ENCODE measurements at regions not wholly inside any gene's neighbourhood (a gene's known extent, or its start where the extent isn't known, plus 50 kb on each side); places are given as distances from the start of the nearest gene placed in this dataset.

DNA sequence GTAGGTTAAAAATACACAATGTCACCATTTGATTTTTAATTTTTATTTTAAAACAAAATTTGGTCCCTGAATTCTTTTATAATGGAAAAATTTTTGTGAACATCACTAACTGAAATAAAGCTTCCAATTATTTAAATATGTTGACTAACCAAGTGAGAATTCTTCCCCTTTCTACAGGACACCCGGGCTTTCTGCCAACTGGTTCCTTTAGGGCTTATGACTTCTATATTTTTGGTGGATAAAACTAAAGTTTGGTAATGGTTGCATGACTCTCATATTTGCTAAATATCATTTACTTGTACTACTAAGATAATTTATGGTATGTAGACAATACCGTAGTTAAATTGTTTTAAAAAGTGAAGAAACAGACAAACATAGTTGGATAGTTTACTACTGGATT, 291.0 kb upstream of the DOK6 start:
- TF ChIP-seq, protein P1, sequence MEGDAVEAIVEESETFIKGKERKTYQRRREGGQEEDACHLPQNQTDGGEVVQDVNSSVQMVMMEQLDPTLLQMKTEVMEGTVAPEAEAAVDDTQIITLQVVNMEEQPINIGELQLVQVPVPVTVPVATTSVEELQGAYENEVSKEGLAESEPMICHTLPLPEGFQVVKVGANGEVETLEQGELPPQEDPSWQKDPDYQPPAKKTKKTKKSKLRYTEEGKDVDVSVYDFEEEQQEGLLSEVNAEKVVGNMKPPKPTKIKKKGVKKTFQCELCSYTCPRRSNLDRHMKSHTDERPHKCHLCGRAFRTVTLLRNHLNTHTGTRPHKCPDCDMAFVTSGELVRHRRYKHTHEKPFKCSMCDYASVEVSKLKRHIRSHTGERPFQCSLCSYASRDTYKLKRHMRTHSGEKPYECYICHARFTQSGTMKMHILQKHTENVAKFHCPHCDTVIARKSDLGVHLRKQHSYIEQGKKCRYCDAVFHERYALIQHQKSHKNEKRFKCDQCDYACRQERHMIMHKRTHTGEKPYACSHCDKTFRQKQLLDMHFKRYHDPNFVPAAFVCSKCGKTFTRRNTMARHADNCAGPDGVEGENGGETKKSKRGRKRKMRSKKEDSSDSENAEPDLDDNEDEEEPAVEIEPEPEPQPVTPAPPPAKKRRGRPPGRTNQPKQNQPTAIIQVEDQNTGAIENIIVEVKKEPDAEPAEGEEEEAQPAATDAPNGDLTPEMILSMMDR (IDR thresholded peaks at IDR 0.05): no peak
- no peaks in the 10 kb centered on the region for H3K4me1 ChIP-seq (ENCODE audit: low read depth)
- DNase-seq (no peak), ATAC-seq (no peak)
- intact Hi-C loops (cut with DNase I, micrococcal nuclease): no loop called here
- H3K9me3 ChIP-seq: no peaks in the 10 kb centered on the region
- H3K36me3 ChIP-seq (ENCODE audit: low read depth): no peaks in the 10 kb centered on the region
- no peak overlapping the region for H3K4me3 ChIP-seq

DNA sequence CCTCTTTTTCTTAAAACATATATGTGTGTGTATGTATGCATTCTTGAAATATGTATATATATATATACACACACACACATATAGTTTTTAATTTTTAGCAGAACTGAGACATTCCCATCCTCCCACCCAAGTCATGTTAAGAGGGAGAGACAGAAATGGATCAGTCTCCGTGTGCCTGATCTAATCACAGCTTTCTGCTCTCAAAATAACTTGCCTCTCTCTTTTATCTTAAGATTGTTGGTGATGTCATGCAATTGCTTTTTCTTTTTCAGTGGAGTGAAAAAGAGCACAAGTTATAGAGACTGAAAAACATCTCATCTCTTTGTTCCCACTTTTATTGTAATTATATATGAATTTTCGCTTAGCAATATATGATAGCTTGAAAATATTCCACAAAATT, 279.9 kb upstream of the DOK6 start:
- Histone ChIP-seq H3K4me1 (ENCODE audit: low read depth) (no peaks in the 10 kb centered on the region), H3K36me3 (ENCODE audit: low read depth) (no peaks in the 10 kb centered on the region), H3K9me3 (no peaks in the 10 kb centered on the region), H3K4me3 (no peak overlapping the region)
- TF ChIP-seq, protein P1 (IDR thresholded peaks at IDR 0.05): no peak
- DNase-seq (no peak), ATAC-seq (no peak)
- intact Hi-C loops (cut with DNase I, micrococcal nuclease): no loop called here

DNA sequence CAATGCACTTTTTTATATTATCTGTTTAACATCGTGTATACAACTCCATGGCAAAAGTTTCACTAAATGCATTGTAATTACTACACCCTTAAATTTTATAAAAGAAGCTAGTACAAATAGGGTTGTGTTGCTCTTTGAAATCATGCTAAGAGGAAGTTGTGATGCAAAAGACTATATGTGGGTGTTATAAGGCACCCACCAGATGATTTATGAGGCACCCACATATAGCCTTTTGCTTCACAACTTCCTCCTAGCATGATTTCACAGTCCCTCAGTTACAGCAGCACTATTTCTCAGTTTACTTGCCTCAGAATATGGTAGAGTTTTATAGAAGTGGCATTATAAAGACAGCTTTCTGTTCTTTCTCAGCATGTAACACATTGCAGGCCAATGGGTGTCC, 277.3 kb upstream of the DOK6 start:
- intact Hi-C loops (cut with DNase I, micrococcal nuclease): no loop called here
- ATAC-seq (no peak), DNase-seq (no peak)
- H3K4me3 ChIP-seq: no peak overlapping the region
- no peaks in the 10 kb centered on the region for H3K4me1 ChIP-seq (ENCODE audit: low read depth)
- TF ChIP-seq, protein P1 (IDR thresholded peaks at IDR 0.05): no peak
- no peaks in the 10 kb centered on the region for H3K9me3 ChIP-seq
- H3K36me3 ChIP-seq (ENCODE audit: low read depth): no peaks in the 10 kb centered on the region

DNA sequence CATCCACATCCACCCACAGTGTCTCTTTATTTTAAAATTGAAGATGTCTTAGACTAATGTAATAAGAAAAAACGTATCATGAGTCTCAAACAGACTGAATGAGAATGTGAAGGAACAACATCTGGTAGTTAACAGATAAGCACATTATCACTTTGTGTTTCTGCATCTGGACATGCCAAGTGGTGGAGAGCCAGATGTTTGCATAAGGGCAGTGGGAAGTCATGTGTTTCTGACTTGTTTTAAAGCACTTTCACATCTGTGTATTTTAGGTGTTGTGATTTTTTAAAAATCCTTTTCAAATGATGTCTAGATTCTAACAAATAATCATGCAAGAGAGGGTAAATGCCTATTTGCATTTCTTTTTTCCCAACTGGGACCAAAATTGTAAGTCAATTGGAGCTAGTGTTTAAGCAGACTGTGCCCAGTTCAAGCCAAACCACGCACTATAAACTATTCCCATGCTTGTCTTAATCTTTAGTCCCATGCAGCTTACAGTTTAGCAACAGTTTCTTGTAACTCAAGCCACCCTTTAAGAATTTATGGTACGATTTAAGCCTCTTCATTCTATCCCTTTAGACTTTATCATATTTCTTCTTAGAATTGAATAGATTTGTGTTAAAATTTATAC, 272.7 kb upstream of the DOK6 start:
- Histone ChIP-seq H3K36me3 (ENCODE audit: low read depth) (no peaks in the 10 kb centered on the region), H3K4me3 (no peak overlapping the region), H3K4me1 (ENCODE audit: low read depth) (no peaks in the 10 kb centered on the region), H3K9me3 (peaks cover 5% of the 10 kb centered on the region)
- intact Hi-C loops (cut with DNase I, micrococcal nuclease): no loop called here
- ATAC-seq (no peak), DNase-seq (no peak)
- TF ChIP-seq, protein P1 (IDR thresholded peaks at IDR 0.05): no peak

DNA sequence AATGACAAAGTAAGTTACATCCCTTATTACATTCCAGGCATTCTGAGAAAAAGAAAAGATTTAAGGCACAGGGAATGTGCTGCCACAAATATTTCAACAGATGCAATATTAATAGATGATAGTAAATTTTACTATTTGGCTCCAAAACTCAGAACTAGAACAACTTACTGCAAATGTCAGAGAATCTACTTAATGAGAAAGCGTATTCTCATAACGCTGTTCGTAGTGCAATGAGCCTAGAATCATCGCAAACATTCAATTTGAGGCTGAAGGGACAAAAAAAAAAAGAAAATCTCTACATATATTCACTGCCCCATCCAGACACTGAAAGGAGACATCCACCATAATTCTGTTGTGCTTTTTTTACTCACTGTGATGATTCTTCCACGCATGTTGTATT, 272.1 kb upstream of the DOK6 start:
- no peaks in the 10 kb centered on the region for H3K36me3 ChIP-seq (ENCODE audit: low read depth)
- intact Hi-C loops (cut with DNase I, micrococcal nuclease): no loop called here
- H3K4me3 ChIP-seq: no peak overlapping the region
- H3K4me1 ChIP-seq (ENCODE audit: low read depth): no peaks in the 10 kb centered on the region
- TF ChIP-seq, protein P1 (IDR thresholded peaks at IDR 0.05): no peak
- DNase-seq (no peak), ATAC-seq (no peak)
- peaks cover 5% of the 10 kb centered on the region for H3K9me3 ChIP-seq

DNA sequence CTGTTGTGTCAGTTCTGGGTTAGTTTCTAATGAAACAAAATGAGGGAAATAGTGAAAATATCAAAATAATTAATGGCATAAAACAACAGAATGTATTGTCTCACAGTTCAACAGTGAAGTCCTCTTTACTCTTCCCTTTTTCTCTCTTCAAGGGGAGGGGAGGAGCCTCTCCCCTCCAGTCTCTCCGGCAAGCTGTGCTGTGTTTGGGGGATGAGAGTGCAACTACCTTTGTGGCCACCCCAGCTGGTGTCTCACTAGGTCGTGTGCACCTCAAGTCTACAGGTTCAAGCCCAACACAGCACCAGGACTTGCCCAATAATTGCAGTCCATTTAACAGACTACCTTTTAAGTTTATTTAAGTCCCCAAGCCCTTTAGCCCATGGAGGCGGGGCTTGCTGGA, 271.7 kb upstream of the DOK6 start:
- Histone ChIP-seq H3K4me3 (no peak overlapping the region), H3K4me1 (ENCODE audit: low read depth) (no peaks in the 10 kb centered on the region), H3K36me3 (ENCODE audit: low read depth) (no peaks in the 10 kb centered on the region), H3K9me3 (peaks cover 5% of the 10 kb centered on the region)
- DNase-seq: no peak
- no peak for ATAC-seq
- intact Hi-C loops (cut with DNase I, micrococcal nuclease): no loop called here
- TF ChIP-seq, protein P1 (IDR thresholded peaks at IDR 0.05): no peak
